ENCODE measurements at regions not wholly inside any gene's neighbourhood (a gene's known extent, or its start where the extent isn't known, plus 50 kb on each side); places are given as distances from the start of the nearest gene placed in this dataset.

DNA sequence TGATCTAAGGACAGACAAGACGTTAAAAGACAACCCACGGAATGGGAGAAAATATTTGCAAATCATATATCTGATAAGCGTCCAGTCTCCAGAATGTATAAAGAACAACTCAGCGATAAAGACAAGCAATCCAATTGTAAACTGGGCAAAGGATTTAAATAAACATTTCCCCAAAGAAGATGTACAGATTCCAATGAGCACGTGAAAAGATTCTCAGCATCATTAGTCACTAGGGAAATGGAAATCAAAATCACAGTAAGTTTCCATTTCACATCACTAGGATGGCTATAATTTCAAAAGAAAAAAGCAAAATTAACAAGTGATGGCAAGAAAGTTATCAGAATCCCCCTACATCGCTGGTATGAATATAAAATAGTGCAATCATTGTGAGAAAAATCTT lies 316.1 kb downstream of the SFMBT2 start:
- CTCF ChIA-PET, result no interaction called here

DNA sequence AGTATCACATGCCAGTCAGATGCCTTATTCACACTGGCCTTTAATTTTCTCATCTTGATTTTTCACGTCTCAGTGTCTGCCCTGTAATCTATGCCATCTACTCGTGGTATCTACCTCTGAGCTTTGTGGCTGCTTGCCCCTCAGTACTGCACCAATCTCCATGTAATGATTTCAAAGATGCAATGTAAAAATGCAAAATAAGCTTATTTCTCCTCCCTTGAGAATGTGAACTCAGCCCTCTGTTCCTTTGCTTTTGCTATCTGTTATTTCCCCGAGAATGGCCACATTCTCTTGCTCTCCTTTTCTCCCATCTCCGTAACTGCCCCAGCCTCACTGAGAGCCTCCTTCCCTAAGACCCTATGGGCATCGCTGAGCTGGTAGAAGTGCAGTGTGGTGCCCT lies 317.5 kb downstream of the SFMBT2 start:
- POLR2A ChIA-PET, result interaction anchor here (0.5 kb wide), 1 partner anchor 1243 kb away, joined by 3 read pairs; no protein-coding TSS in a partner anchor
- H3K4me1 ChIP-seq (ENCODE audit: control insufficient read depth, insufficient read depth, low read length), result no peaks in the 10 kb centered on the region
- no peak overlapping the region for H3K27ac ChIP-seq (ENCODE audit: extremely low read depth, low read depth, low read length)
- no peaks in the 10 kb centered on the region for H3K36me3 ChIP-seq (ENCODE audit: control insufficient read depth in 2 of 2, insufficient read depth in 1 of 2, low read length in 2 of 2)
- H3K4me3 ChIP-seq (ENCODE audit: low read depth, low read length), result no peak overlapping the region
- H3K9me3 ChIP-seq (ENCODE audit: control insufficient read depth, insufficient read depth, low read depth, low read length), result no peaks in the 10 kb centered on the region
- CTCF ChIA-PET, result interaction anchor here (0.6 to 3.3 kb wide), 3 partner anchors 18 to 216 kb away, joined by 3 to 15 read pairs (median 3); no protein-coding TSS in a partner anchor
- TF ChIP-seq ZNF426 (tag by site-specific recombination; IDR thresholded peaks at IDR 0.05), result no peak
- TF ChIP-seq, protein P1, sequence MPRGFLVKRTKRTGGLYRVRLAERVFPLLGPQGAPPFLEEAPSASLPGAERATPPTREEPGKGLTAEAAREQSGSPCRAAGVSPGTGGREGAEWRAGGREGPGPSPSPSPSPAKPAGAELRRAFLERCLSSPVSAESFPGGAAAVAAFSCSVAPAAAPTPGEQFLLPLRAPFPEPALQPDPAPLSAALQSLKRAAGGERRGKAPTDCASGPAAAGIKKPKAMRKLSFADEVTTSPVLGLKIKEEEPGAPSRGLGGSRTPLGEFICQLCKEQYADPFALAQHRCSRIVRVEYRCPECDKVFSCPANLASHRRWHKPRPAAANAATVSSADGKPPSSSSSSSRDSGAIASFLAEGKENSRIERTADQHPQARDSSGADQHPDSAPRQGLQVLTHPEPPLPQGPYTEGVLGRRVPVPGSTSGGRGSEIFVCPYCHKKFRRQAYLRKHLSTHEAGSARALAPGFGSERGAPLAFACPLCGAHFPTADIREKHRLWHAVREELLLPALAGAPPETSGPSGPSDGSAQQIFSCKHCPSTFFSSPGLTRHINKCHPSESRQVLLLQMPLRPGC (tag by site-specific recombination; IDR thresholded peaks at IDR 0.05), result no peak
- TF ChIP-seq ZBTB44 (tag by site-specific recombination; IDR thresholded peaks at IDR 0.05), result no peak
- no peak for TF ChIP-seq ZNF707 (tag by site-specific recombination; IDR thresholded peaks at IDR 0.05)
- no peak for TF ChIP-seq ZNF555 (tag by site-specific recombination; conservative IDR thresholded peaks at IDR 0.05)
- no peak for TF ChIP-seq ZNF221 (tag by site-specific recombination; IDR thresholded peaks at IDR 0.05; ENCODE audit: borderline replicate concordance)
- no peak for TF ChIP-seq HOXC10 (CRISPR knock-in tag; IDR thresholded peaks at IDR 0.05)
- no peak for TF ChIP-seq ZNF175 (tag by site-specific recombination; IDR thresholded peaks at IDR 0.05)
- no peak for TF ChIP-seq KLF8 (tag by site-specific recombination; IDR thresholded peaks at IDR 0.05)

More for the DNA sequence above, 316.1 kb downstream of the SFMBT2 start:
- Histone ChIP-seq H3K4me3 (ENCODE audit: low read depth, low read length) (no peak overlapping the region), H3K27ac (ENCODE audit: extremely low read depth, low read depth, low read length) (no peak overlapping the region), H3K9me3 (ENCODE audit: control insufficient read depth, insufficient read depth, low read depth, low read length) (no peaks in the 10 kb centered on the region), H3K36me3 (ENCODE audit: control insufficient read depth in 2 of 2, insufficient read depth in 1 of 2, low read length in 2 of 2) (no peaks in the 10 kb centered on the region), H3K4me1 (ENCODE audit: control insufficient read depth, insufficient read depth, low read length) (no peaks in the 10 kb centered on the region)
- POLR2A ChIA-PET, result no interaction called here
- TF ChIP-seq ZNF791 (tag by site-specific recombination; IDR thresholded peaks at IDR 0.05) (no peak), ZNF521 (tag by site-specific recombination; IDR thresholded peaks at IDR 0.05) (no peak), ZNF580 (tag by site-specific recombination; IDR thresholded peaks at IDR 0.05) (no peak), GLIS1 (tag by site-specific recombination; IDR thresholded peaks at IDR 0.05) (no peak), ZNF133 (tag by site-specific recombination; IDR thresholded peaks at IDR 0.05) (no peak), ZNF23 (tag by site-specific recombination; IDR thresholded peaks at IDR 0.05; ENCODE audit: borderline replicate concordance) (no peak), ZNF311 (tag by site-specific recombination; IDR thresholded peaks at IDR 0.05; ENCODE audit: borderline replicate concordance) (no peak), SP2 (tag by site-specific recombination; IDR thresholded peaks at IDR 0.05) (no peak), ZBTB17 (tag by site-specific recombination; IDR thresholded peaks at IDR 0.05) (no peak), GFI1B (tag by site-specific recombination; IDR thresholded peaks at IDR 0.05) (no peak), KLF7 (tag by site-specific recombination; IDR thresholded peaks at IDR 0.05; ENCODE audit: borderline replicate concordance) (no peak)
- TF ChIP-seq, protein P2, sequence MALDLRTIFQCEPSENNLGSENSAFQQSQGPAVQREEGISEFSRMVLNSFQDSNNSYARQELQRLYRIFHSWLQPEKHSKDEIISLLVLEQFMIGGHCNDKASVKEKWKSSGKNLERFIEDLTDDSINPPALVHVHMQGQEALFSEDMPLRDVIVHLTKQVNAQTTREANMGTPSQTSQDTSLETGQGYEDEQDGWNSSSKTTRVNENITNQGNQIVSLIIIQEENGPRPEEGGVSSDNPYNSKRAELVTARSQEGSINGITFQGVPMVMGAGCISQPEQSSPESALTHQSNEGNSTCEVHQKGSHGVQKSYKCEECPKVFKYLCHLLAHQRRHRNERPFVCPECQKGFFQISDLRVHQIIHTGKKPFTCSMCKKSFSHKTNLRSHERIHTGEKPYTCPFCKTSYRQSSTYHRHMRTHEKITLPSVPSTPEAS (tag by site-specific recombination; IDR thresholded peaks at IDR 0.05), result no peak
- TF ChIP-seq, protein P3, sequence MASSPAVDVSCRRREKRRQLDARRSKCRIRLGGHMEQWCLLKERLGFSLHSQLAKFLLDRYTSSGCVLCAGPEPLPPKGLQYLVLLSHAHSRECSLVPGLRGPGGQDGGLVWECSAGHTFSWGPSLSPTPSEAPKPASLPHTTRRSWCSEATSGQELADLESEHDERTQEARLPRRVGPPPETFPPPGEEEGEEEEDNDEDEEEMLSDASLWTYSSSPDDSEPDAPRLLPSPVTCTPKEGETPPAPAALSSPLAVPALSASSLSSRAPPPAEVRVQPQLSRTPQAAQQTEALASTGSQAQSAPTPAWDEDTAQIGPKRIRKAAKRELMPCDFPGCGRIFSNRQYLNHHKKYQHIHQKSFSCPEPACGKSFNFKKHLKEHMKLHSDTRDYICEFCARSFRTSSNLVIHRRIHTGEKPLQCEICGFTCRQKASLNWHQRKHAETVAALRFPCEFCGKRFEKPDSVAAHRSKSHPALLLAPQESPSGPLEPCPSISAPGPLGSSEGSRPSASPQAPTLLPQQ (tag by site-specific recombination; IDR thresholded peaks at IDR 0.05), result no peak

Data from HEK293 (cell line).